SH-SY5Y (cell line): ENCODE measurements at regions not wholly inside any gene's neighbourhood (a gene's known extent, or its start where the extent isn't known, plus 50 kb on each side); places are given as distances from the start of the nearest gene placed in this dataset.

ENCODE experiments used
- GATA2 ChIP-seq: IDR thresholded peaks from 2 replicates; pipeline ENCODE4 v1.6.1; 2011; ENCODE audit warnings: mild to moderate bottlenecking, low read depth, low read length
- GATA3 ChIP-seq: IDR thresholded peaks from 2 replicates; pipeline ENCODE4 v1.6.1; 2011; ENCODE audit warnings: low read depth, mild to moderate bottlenecking, low read length, moderate library complexity

GRCh38 chr20:60070791-60071190, 112.6 kb downstream of the CDH26 start:
- TF ChIP-seq GATA2 (no peak), GATA3 (no peak)
